Fibroblast of villous mesenchyme (primary cell): ENCODE measurements at regions not wholly inside any gene's neighbourhood (a gene's known extent, or its start where the extent isn't known, plus 50 kb on each side); places are given as distances from the start of the nearest gene placed in this dataset.

Experiments
- DNase-seq: peaks from one replicate; pipeline ENCODE4 v3.0.0-alpha.2; 2010; ENCODE audit warnings: low read depth
- H3K4me3 ChIP-seq: 2 replicates; pipeline ENCODE4 v1.5.1; 2011; ENCODE audit warnings: low read depth, mild to moderate bottlenecking, low read length
- CTCF ChIP-seq: IDR thresholded peaks from 2 replicates; pipeline ENCODE4 v1.5.1; 2012; ENCODE audit warnings: low read depth, mild to moderate bottlenecking, low read length; ENCODE audit not compliant: insufficient read depth

- no peak for DNase-seq
- no peak for TF ChIP-seq CTCF
- H3K4me3 ChIP-seq: no peak overlapping the region
Measured at GRCh38 chr14:28130610-28131284, 635.8 kb upstream of the FOXG1 start.

- H3K4me3 ChIP-seq: no peak overlapping the region
- no peak for DNase-seq
- TF ChIP-seq CTCF: no peak
Measured at GRCh38 chr14:28138341-28138740, 628.2 kb upstream of the FOXG1 start.

- no peak for TF ChIP-seq CTCF
- DNase-seq: no peak
- H3K4me3 ChIP-seq: no peak overlapping the region
Measured at GRCh38 chr14:28141662-28142061, 624.9 kb upstream of the FOXG1 start.

- no peak for TF ChIP-seq CTCF
- no peak for DNase-seq
- no peak overlapping the region for H3K4me3 ChIP-seq
Measured at GRCh38 chr14:28142400-28143015, 624.1 kb upstream of the FOXG1 start.

- DNase-seq: no peak
- no peak for TF ChIP-seq CTCF
- no peak overlapping the region for H3K4me3 ChIP-seq
Measured at GRCh38 chr14:28143316-28143715, 623.3 kb upstream of the FOXG1 start.

GRCh38 chr14:28151926-28152325 is 614.7 kb upstream of the FOXG1 start:
- no peak for DNase-seq
- no peak overlapping the region for H3K4me3 ChIP-seq
- TF ChIP-seq CTCF: no peak

- H3K4me3 ChIP-seq: no peak overlapping the region
- DNase-seq: no peak
- TF ChIP-seq CTCF: no peak
Measured at GRCh38 chr14:28152453-28153044, 614.0 kb upstream of the FOXG1 start.
